Glutamatergic neuron (in vitro differentiated cells): ENCODE measurements at regions not wholly inside any gene's neighbourhood (a gene's known extent, or its start where the extent isn't known, plus 50 kb on each side); places are given as distances from the start of the nearest gene placed in this dataset.

ENCODE experiments used
- DNase-seq: peaks from one replicate; pipeline ENCODE4 v3.0.0; 2022
- H3K27ac Mint-ChIP-seq: one replicate; pipeline ENCODE4 v1.8.0; 2020; ENCODE audit warnings: mild to moderate bottlenecking, mixed read lengths, inconsistent platforms; ENCODE audit not compliant: unreplicated experiment
- H3K27me3 Mint-ChIP-seq: one replicate; pipeline ENCODE4 v1.8.0; 2020; ENCODE audit warnings: mild to moderate bottlenecking, moderate library complexity, mixed read lengths, inconsistent platforms; ENCODE audit not compliant: unreplicated experiment
- H3K36me3 Mint-ChIP-seq: one replicate; pipeline ENCODE4 v1.8.0; 2020; ENCODE audit warnings: mild to moderate bottlenecking, mixed read lengths, inconsistent platforms; ENCODE audit not compliant: unreplicated experiment
- H3K4me1 Mint-ChIP-seq: one replicate; pipeline ENCODE4 v1.8.0; 2020; ENCODE audit warnings: mild to moderate bottlenecking, low read depth, mixed read lengths, inconsistent platforms; ENCODE audit not compliant: unreplicated experiment
- H3K4me3 Mint-ChIP-seq: one replicate; pipeline ENCODE4 v1.8.0; 2020; ENCODE audit warnings: mild to moderate bottlenecking, mixed read lengths, inconsistent platforms; ENCODE audit not compliant: unreplicated experiment
- H3K9me3 Mint-ChIP-seq: one replicate; pipeline ENCODE4 v1.8.0; 2020; ENCODE audit warnings: mild to moderate bottlenecking, moderate library complexity, mixed read lengths, inconsistent platforms; ENCODE audit not compliant: unreplicated experiment
- CTCF ChIP-seq: fragments of 200-600 bp; sonication (generic); IDR thresholded peaks from one replicate; pipeline ENCODE4 v1.5.0; 2021; ENCODE audit not compliant: partially characterized antibody, unreplicated experiment

GRCh38 chr11:122344215-122344614, 228.2 kb upstream of the BLID start:
- Mint-ChIP-seq H3K4me1 (no peaks in the 10 kb centered on the region), H3K27me3 (peaks cover 2% of the 10 kb centered on the region), H3K27ac (no peak overlapping the region), H3K4me3 (no peak overlapping the region), H3K36me3 (no peaks in the 10 kb centered on the region), H3K9me3 (peaks cover 2% of the 10 kb centered on the region)
- no peak for DNase-seq
- TF ChIP-seq CTCF, result no peak

GRCh38 chr11:122343210-122343609, 227.2 kb upstream of the BLID start:
- Mint-ChIP-seq H3K9me3 (peaks cover 2% of the 10 kb centered on the region), H3K4me3 (no peak overlapping the region), H3K36me3 (no peaks in the 10 kb centered on the region), H3K27me3 (peaks cover 2% of the 10 kb centered on the region), H3K27ac (no peak overlapping the region), H3K4me1 (no peaks in the 10 kb centered on the region)
- DNase-seq, result no peak
- TF ChIP-seq CTCF, result no peak

GRCh38 chr11:122342089-122342744, 226.2 kb upstream of the BLID start:
- no peak overlapping the region for H3K4me3 Mint-ChIP-seq
- H3K9me3 Mint-ChIP-seq, result peaks cover 2% of the 10 kb centered on the region

GRCh38 chr11:122341477-122341876, 225.5 kb upstream of the BLID start:
- H3K9me3 Mint-ChIP-seq, result peaks cover 2% of the 10 kb centered on the region
- no peaks in the 10 kb centered on the region for H3K4me1 Mint-ChIP-seq
- H3K36me3 Mint-ChIP-seq, result no peaks in the 10 kb centered on the region
- DNase-seq, result no peak
- peaks cover 2% of the 10 kb centered on the region for H3K27me3 Mint-ChIP-seq
- TF ChIP-seq CTCF, result no peak
- H3K27ac Mint-ChIP-seq, result no peak overlapping the region
- no peak overlapping the region for H3K4me3 Mint-ChIP-seq

More at GRCh38 chr11:122342089-122342744, 226.2 kb upstream of the BLID start:
- Mint-ChIP-seq H3K4me1 (no peaks in the 10 kb centered on the region), H3K27ac (no peak overlapping the region), H3K27me3 (peaks cover 2% of the 10 kb centered on the region), H3K36me3 (no peaks in the 10 kb centered on the region)
- TF ChIP-seq CTCF, result no peak
- no peak for DNase-seq

- Mint-ChIP-seq H3K27ac (no peak overlapping the region), H3K9me3 (peaks cover 2% of the 10 kb centered on the region), H3K4me1 (no peaks in the 10 kb centered on the region), H3K27me3 (peaks cover 2% of the 10 kb centered on the region), H3K4me3 (no peak overlapping the region), H3K36me3 (no peaks in the 10 kb centered on the region)
- no peak for DNase-seq
- no peak for TF ChIP-seq CTCF
Measured at GRCh38 chr11:122340607-122341290, 224.7 kb upstream of the BLID start.
